Neural cell (in vitro differentiated cells): ENCODE measurements at regions not wholly inside any gene's neighbourhood (a gene's known extent, or its start where the extent isn't known, plus 50 kb on each side); places are given as distances from the start of the nearest gene placed in this dataset.

ENCODE experiments used
- H2AFZ ChIP-seq: fragments of 200-600, 300-800 bp; sonication (generic), shearing (Covaris generic); 2 replicates; pipeline ENCODE4 v1.6.0; 2014; ENCODE audit warnings: low read depth, mild to moderate bottlenecking, antibody characterized with exemption, low read length, moderate library complexity
- H3F3A ChIP-seq: fragments of 200-600 bp; shearing (Covaris generic); 2 replicates; pipeline ENCODE4 v1.6.1; 2016; ENCODE audit warnings: mild to moderate bottlenecking, moderate library complexity, mixed read lengths, antibody characterized with exemption, low read length; ENCODE audit not compliant: insufficient read depth, poor library complexity, severe bottlenecking
- H3K27ac ChIP-seq: fragments of 200-600, 300-800 bp; sonication (generic), shearing (Covaris generic); 2 replicates; pipeline ENCODE4 v1.5.1; 2014; ENCODE audit warnings: mild to moderate bottlenecking, low read length, moderate library complexity
- H3K27me3 ChIP-seq: fragments of 300-800, 200-600 bp; sonication (generic), shearing (Covaris generic); 2 replicates; pipeline ENCODE4 v1.6.0; 2014; ENCODE audit warnings: mild to moderate bottlenecking, low read depth, low read length, moderate library complexity; ENCODE audit not compliant: insufficient read depth
- H3K36me3 ChIP-seq: fragments of 300-800, 200-600 bp; sonication (generic), shearing (Covaris generic); 2 replicates; pipeline ENCODE4 v1.5.1; 2014; ENCODE audit warnings: mild to moderate bottlenecking, antibody characterized with exemption, low read length, moderate library complexity; ENCODE audit not compliant: insufficient read depth
- H3K4me2 ChIP-seq: fragments of 300-800, 200-600 bp; sonication (generic), shearing (Covaris generic); 2 replicates; pipeline ENCODE4 v1.6.0; 2014; ENCODE audit warnings: mild to moderate bottlenecking, low read length
- H3K4me3 ChIP-seq: fragments of 300-800, 200-600 bp; sonication (generic), shearing (Covaris generic); 2 replicates; pipeline ENCODE4 v1.5.1; 2014; ENCODE audit warnings: mild to moderate bottlenecking, low read length, moderate library complexity
- H3K79me2 ChIP-seq: fragments of 200-600 bp; shearing (Covaris generic); replicated peaks from 2 replicates; pipeline ENCODE4 v1.6.0; 2014; ENCODE audit warnings: mild to moderate bottlenecking, low read length, moderate library complexity; ENCODE audit not compliant: insufficient read depth
- H3K9ac ChIP-seq: fragments of 300-800, 200-600 bp; sonication (generic), shearing (Covaris generic); 2 replicates; pipeline ENCODE4 v1.6.1; 2016; ENCODE audit warnings: mild to moderate bottlenecking, low read length, mixed read lengths
- H3K9me2 ChIP-seq: fragments of 200-600 bp; shearing (Covaris generic); 2 replicates; pipeline ENCODE4 v1.6.1; 2016; ENCODE audit warnings: mild to moderate bottlenecking, low read length, mixed read lengths; ENCODE audit not compliant: insufficient read depth
- H3K9me3 ChIP-seq: fragments of 200-600, 300-800 bp; sonication (generic), shearing (Covaris generic); 2 replicates; pipeline ENCODE4 v1.6.1; 2016; ENCODE audit warnings: mild to moderate bottlenecking, mixed run types, low read length, moderate library complexity, mixed read lengths
- H4K20me1 ChIP-seq: fragments of 200-600 bp; shearing (Covaris generic); 2 replicates; pipeline ENCODE4 v1.6.1; 2016; ENCODE audit warnings: mild to moderate bottlenecking, mixed run types; ENCODE audit not compliant: insufficient read depth
- CTCF ChIP-seq: fragments of 450-650 bp; IDR thresholded peaks from 2 replicates; pipeline ENCODE4 v1.5.1; 2014; ENCODE audit warnings: antibody characterized with exemption, mild to moderate bottlenecking, moderate library complexity; ENCODE audit not compliant: poor library complexity, severe bottlenecking
- EP300 ChIP-seq: fragments of 450-650 bp; conservative IDR thresholded peaks from 2 replicates; pipeline ENCODE4 v1.6.1; 2014; ENCODE audit warnings: antibody characterized with exemption, mild to moderate bottlenecking, moderate library complexity; ENCODE audit not compliant: poor library complexity, severe bottlenecking
- EZH2 ChIP-seq: fragments of 200-600, 300-800 bp; shearing (Covaris generic), sonication (generic); IDR thresholded peaks from 2 replicates; pipeline ENCODE4 v1.6.1; 2014; ENCODE audit warnings: antibody characterized with exemption, low read length, borderline replicate concordance, mild to moderate bottlenecking; ENCODE audit not compliant: insufficient read depth, poor library complexity, severe bottlenecking
- MXI1 ChIP-seq: fragments of 450-650 bp; conservative IDR thresholded peaks from 2 replicates; pipeline ENCODE4 v1.6.1; 2014; ENCODE audit warnings: antibody characterized with exemption, mild to moderate bottlenecking; ENCODE audit not compliant: poor library complexity, severe bottlenecking
- POLR2AphosphoS5 ChIP-seq: IDR thresholded peaks from 2 replicates; pipeline ENCODE4 v1.6.1; 2012
- RAD21 ChIP-seq: fragments of 450-650 bp; conservative IDR thresholded peaks from 2 replicates; pipeline ENCODE4 v1.6.1; 2014; ENCODE audit warnings: antibody characterized with exemption, mild to moderate bottlenecking, moderate library complexity
- REST ChIP-seq: IDR thresholded peaks from 2 replicates; pipeline ENCODE4 v1.6.1; 2012; ENCODE audit warnings: borderline replicate concordance
- SMC3 ChIP-seq: fragments of 450-650 bp; conservative IDR thresholded peaks from 2 replicates; pipeline ENCODE4 v1.6.1; 2014; ENCODE audit warnings: antibody characterized with exemption, mild to moderate bottlenecking, moderate library complexity; ENCODE audit not compliant: poor library complexity
- TAF1 ChIP-seq: IDR thresholded peaks from 2 replicates; pipeline ENCODE4 v1.6.1; 2012; ENCODE audit warnings: low read depth

DNA sequence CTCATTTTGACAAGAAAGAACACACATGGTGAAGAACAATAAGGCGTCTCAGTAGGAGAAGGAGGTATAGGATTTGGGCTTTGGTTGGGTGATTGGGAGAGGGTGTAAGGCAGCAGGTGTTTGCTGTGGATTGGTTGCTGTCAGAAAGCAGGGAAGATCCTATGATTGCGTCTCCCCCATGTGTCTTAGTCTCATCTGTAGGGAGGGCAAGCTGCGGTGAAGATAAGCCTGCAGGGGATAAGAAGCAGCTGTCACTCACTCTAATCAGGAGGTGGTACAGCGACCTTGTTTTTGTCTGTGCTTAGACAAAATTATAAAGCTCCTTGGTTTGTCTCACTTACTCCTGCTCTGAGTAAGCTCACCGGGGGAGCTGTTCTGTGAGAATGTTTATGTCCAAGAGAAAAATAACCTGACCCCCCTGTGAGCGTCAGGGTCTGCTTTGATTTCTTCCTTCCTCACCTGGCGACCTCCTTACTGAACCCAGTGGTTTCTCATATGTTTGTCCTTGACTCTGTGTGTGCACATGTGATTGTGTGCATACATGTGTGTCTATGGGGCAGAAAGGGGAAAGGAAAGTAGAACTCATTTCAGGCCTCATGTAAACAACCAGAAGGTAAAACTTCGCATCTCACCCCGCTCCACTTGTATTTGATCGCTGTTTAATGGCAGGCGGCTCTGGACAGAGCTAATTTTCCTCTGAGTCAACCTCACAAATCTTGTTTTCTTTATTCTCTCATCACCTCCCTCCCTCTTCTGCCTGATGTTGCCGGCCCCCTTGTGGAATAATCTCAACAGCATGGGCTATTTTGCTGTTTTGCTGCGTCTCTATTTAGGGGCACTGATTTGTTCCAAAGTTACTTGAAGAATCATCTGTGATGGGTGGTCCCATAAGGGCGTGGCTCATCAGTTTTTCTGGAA is 105.6 kb downstream of the TENT4A start:
- no peak overlapping the region for H2AFZ ChIP-seq

More for the DNA sequence above, 105.6 kb downstream of the TENT4A start:
- no peaks in the 10 kb centered on the region for H3K79me2 ChIP-seq
- no peaks in the 10 kb centered on the region for H4K20me1 ChIP-seq
- H3K4me3 ChIP-seq, result no peak overlapping the region
- H3K36me3 ChIP-seq, result no peaks in the 10 kb centered on the region
- H3F3A ChIP-seq, result no peaks in the 10 kb centered on the region
- TF ChIP-seq MXI1 (no peak), POLR2AphosphoS5 (no peak), CTCF (no peak), EZH2 (no peak), TAF1 (no peak), SMC3 (no peak), RAD21 (no peak), REST (no peak), EP300 (no peak)
- no peaks in the 10 kb centered on the region for H3K9me2 ChIP-seq
- H3K4me2 ChIP-seq, result no peak overlapping the region
- H3K9me3 ChIP-seq, result no peaks in the 10 kb centered on the region
- H3K27ac ChIP-seq, result no peak overlapping the region
- H3K27me3 ChIP-seq, result no peaks in the 10 kb centered on the region
- no peak overlapping the region for H3K9ac ChIP-seq
